A549 (cell line): ENCODE measurements at regions not wholly inside any gene's neighbourhood (a gene's known extent, or its start where the extent isn't known, plus 50 kb on each side); places are given as distances from the start of the nearest gene placed in this dataset.

Experiments
- ATAC-seq, 2 experiments: fragments of 200-7000 bp in 1 of 2; fragments of >200 bp in 1 of 2; cut with Nextera tagmentation in 1 of 2; cut with Tn5 transposase in 1 of 2; 3 replicates each; pipeline versions ENCODE4 v1.8.0 to v1.9.1; 2018 to 2020; ENCODE audit warnings: mild to moderate bottlenecking in 1 of 2, moderate library complexity in 1 of 2
- CTCF ChIA-PET: fragments of 300-600 bp; sonication (Branson Sonifier 250); formaldehyde crosslinking; extraction: SDS; loops from one replicate; lab custom pipeline; 2021; ENCODE audit warnings: antibody characterized with exemption, inconsistent platforms; lab: Yijun Ruan, JAX
- POLR2A ChIA-PET: fragments of 350-600 bp; formaldehyde crosslinking; extraction: SDS; loops from one replicate; lab custom pipeline; 2021; ENCODE audit warnings: antibody characterized with exemption, inconsistent platforms; lab: Yijun Ruan, JAX
- DNase-seq, 2 experiments: peaks; one replicate each; pipeline versions ENCODE4 v3.0.0 to v3.0.0-alpha.2; 2011 to 2016; ENCODE audit warnings: low read depth in 1 of 2, low spot score in 1 of 2
- FAIRE-seq: peaks from 2 replicates; lab custom pipeline; 2011; peaks lifted over from hg19 to GRCh38; lab: Jason Lieb, UNC
- H3K27ac ChIP-seq, 2 experiments: fragments of >200 bp; sonication (Bioruptor Twin); formaldehyde crosslinking; 3 replicates each; pipeline ENCODE4 v1.5.1; 2016 to 2017
- H3K4me1 ChIP-seq: fragments of >200 bp; sonication (Bioruptor Twin); formaldehyde crosslinking; 3 replicates; pipeline ENCODE4 v1.6.1; 2016
- H3K4me2 ChIP-seq: fragments of >200 bp; sonication (Bioruptor Twin); formaldehyde crosslinking; 3 replicates; pipeline ENCODE4 v1.6.1; 2016
- H3K4me3 ChIP-seq: fragments of >200 bp; sonication (Bioruptor Twin); formaldehyde crosslinking; 3 replicates; pipeline ENCODE4 v1.5.1; 2016
- H3K9me3 ChIP-seq: fragments of >200 bp; sonication (Bioruptor Twin); formaldehyde crosslinking; 3 replicates; pipeline ENCODE4 v1.6.1; 2016
- CBX8 ChIP-seq: fragments of 200-600 bp; sonication (generic); IDR thresholded peaks from 2 replicates; pipeline ENCODE4 v1.6.1; 2016
- CEBPB ChIP-seq, 2 experiments: fragments of >200 bp in 1 of 2; sonication (Bioruptor Twin) in 1 of 2; formaldehyde crosslinking in 1 of 2; IDR thresholded peaks; 2 replicates each; pipeline ENCODE4 v1.6.1; 2012 to 2016
- CHD4 ChIP-seq: fragments of 200-600 bp; sonication (generic); IDR thresholded peaks from 2 replicates; pipeline ENCODE4 v1.6.1; 2016; ENCODE audit warnings: antibody characterized with exemption, mild to moderate bottlenecking, borderline replicate concordance
- EHMT2 ChIP-seq: fragments of 200-600 bp; sonication (generic); IDR thresholded peaks from 2 replicates; pipeline ENCODE4 v1.6.1; 2016; ENCODE audit warnings: antibody characterized with exemption, low read depth, mild to moderate bottlenecking, moderate library complexity
- ESRRA ChIP-seq: fragments of 150-350 bp; IDR thresholded peaks from 2 replicates; pipeline ENCODE4 v1.6.1; 2014; ENCODE audit warnings: mild to moderate bottlenecking, low read length, borderline replicate concordance
- FOXS1 ChIP-seq: fragments of 250-450 bp; sonication (Bioruptor Pico); IDR thresholded peaks from 2 replicates; pipeline ENCODE4 v1.5.0; 2020; ENCODE audit warnings: mild to moderate bottlenecking, moderate library complexity
- GATA3 ChIP-seq: IDR thresholded peaks from 2 replicates; pipeline ENCODE4 v1.6.1; 2012; ENCODE audit warnings: borderline replicate concordance
- HEYL ChIP-seq: fragments of 250-450 bp; sonication (Bioruptor Pico); IDR thresholded peaks from 2 replicates; pipeline ENCODE4 v1.8.0; 2021; ENCODE audit warnings: mild to moderate bottlenecking, moderate library complexity
- HOXB13 ChIP-seq: fragments of 250-450 bp; sonication (Bioruptor Pico); IDR thresholded peaks from 2 replicates; pipeline ENCODE4 v1.5.0; 2020; ENCODE audit warnings: low read depth, mild to moderate bottlenecking, moderate library complexity
- HOXB5 ChIP-seq: fragments of 250-450 bp; sonication (Bioruptor Pico); IDR thresholded peaks from 2 replicates; pipeline ENCODE4 v1.5.0; 2020; ENCODE audit warnings: mild to moderate bottlenecking, moderate library complexity
- JUN ChIP-seq, 2 experiments: fragments of >200 bp; sonication (Bioruptor Twin); formaldehyde crosslinking; IDR thresholded peaks; 2 replicates in 1 of 2; 3 replicates in 1 of 2; pipeline ENCODE4 v1.6.1; 2016 to 2017
- KDM5A ChIP-seq: fragments of 200-600 bp; sonication (generic); IDR thresholded peaks from 2 replicates; pipeline ENCODE4 v1.6.1; 2016; ENCODE audit warnings: antibody characterized with exemption, mild to moderate bottlenecking
- MAZ ChIP-seq: fragments of 150-350 bp; IDR thresholded peaks from 2 replicates; pipeline ENCODE4 v1.6.1; 2014; ENCODE audit warnings: antibody characterized with exemption, low read depth, low read length, borderline replicate concordance
- MYC ChIP-seq: IDR thresholded peaks from 2 replicates; pipeline ENCODE4 v1.6.1; 2012; ENCODE audit warnings: mild to moderate bottlenecking, inconsistent platforms, low read length, improper control_type of control experiment, borderline replicate concordance
- NR3C1 ChIP-seq: fragments of >200 bp; sonication (Bioruptor Twin); formaldehyde crosslinking; IDR thresholded peaks from 3 replicates; pipeline ENCODE4 v1.6.1; 2017
- POLR2A ChIP-seq: IDR thresholded peaks from 2 replicates; pipeline ENCODE4 v1.6.1; 2012; ENCODE audit warnings: mild to moderate bottlenecking, low read length
- RAD21 ChIP-seq, 2 experiments: fragments of >200 bp in 1 of 2; sonication (Bioruptor Twin) in 1 of 2; formaldehyde crosslinking in 1 of 2; IDR thresholded peaks in 1 of 2; conservative IDR thresholded peaks in 1 of 2; 2 replicates in 1 of 2; 3 replicates in 1 of 2; pipeline ENCODE4 v1.6.1; 2012 to 2018; ENCODE audit warnings: inconsistent platforms in 1 of 2
- RCOR1 ChIP-seq: fragments of 150-350 bp; IDR thresholded peaks from 2 replicates; pipeline ENCODE4 v1.6.1; 2014; ENCODE audit warnings: antibody characterized with exemption, low read length, low read depth
- RFX5 ChIP-seq: fragments of 450-650 bp; IDR thresholded peaks from 2 replicates; pipeline ENCODE4 v1.7.1; 2014; ENCODE audit warnings: antibody characterized with exemption, mild to moderate bottlenecking, moderate library complexity
- SMC3 ChIP-seq: fragments of >200 bp; sonication (Bioruptor Twin); formaldehyde crosslinking; IDR thresholded peaks from 3 replicates; pipeline ENCODE4 v1.6.1; 2018; ENCODE audit warnings: inconsistent platforms
- TFCP2L1 ChIP-seq: fragments of 250-450 bp; sonication (Bioruptor Pico); IDR thresholded peaks from 2 replicates; pipeline ENCODE4 v1.5.0; 2021; ENCODE audit warnings: mild to moderate bottlenecking
- ZC3H11A ChIP-seq: fragments of 450-650 bp; IDR thresholded peaks from 2 replicates; pipeline ENCODE4 v1.6.1; 2014; ENCODE audit warnings: antibody characterized with exemption, mild to moderate bottlenecking
- ZFP36 ChIP-seq: fragments of 450-650 bp; IDR thresholded peaks from 2 replicates; pipeline ENCODE4 v1.6.1; 2014; ENCODE audit warnings: borderline replicate concordance; ENCODE audit not compliant: partially characterized antibody
- WGBS: methylation state at CpG from one replicate; pipeline ENCODE4 v1.1.6; 2017; ENCODE audit errors: missing lambda C conversion rate; 5-methylcytosine and 5-hydroxymethylcytosine counted together
- TF ChIP-seq, protein P1 (sequence below): fragments of 150-350 bp; IDR thresholded peaks from 2 replicates; pipeline ENCODE4 v1.6.1; 2014; ENCODE audit warnings: low read depth, mild to moderate bottlenecking, low read length
- TF ChIP-seq, protein P2 (sequence below): fragments of 450-650 bp; IDR thresholded peaks from 2 replicates; pipeline ENCODE4 v1.6.1; 2014; ENCODE audit warnings: antibody characterized with exemption
- TF ChIP-seq, protein P3 (sequence below): fragments of 250-450 bp; sonication (Bioruptor Pico); IDR thresholded peaks from 2 replicates; pipeline ENCODE4 v1.5.0; 2021; ENCODE audit warnings: mild to moderate bottlenecking, moderate library complexity, borderline replicate concordance
- TF ChIP-seq, protein P4 (sequence below): fragments of >200 bp; sonication (Bioruptor Twin); formaldehyde crosslinking; IDR thresholded peaks from 3 replicates; pipeline ENCODE4 v1.5.1; 2016

DNA sequence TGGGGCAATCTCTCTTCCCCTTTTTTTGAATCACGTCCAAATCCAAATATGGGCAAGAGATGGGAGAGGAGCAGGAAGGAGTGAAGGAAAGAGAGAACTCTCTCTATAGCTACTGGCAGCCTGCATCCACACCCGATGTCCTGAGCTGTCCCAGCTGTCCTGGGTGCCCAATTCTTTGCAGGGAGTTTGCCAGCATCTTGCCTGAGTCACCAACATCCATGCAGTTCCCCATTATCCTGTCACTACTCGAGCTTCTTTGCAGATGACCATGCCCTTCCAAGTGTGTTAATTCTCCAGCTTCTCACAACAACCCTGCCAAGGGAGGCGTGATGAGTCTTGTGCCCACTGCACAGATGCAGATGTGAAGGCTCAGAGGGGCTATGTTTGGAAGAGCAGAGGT is 127.1 kb downstream of the NSG2 start:
- WGBS = 2% methylated on average over 4 of the region's 4 CpGs
- no peak for FAIRE-seq
- Histone ChIP-seq H3K4me3 (no peak overlapping the region), H3K27ac (no peak overlapping the region), H3K9me3 (0 out of 3 replicates have a peak, but pooled peaks cover 3% of the 10 kb centered on the region), H3K4me2 (no peak overlapping the region), H3K4me1 (no peaks in the 10 kb centered on the region)
- CTCF ChIA-PET = interaction anchor here (0.6 to 0.9 kb wide), 2 partner anchors 22 to 1551 kb away, joined by 3 read pairs; no protein-coding TSS in a partner anchor
- TF ChIP-seq RCOR1 = no peak
- TF ChIP-seq SMC3 = no peak
- TF ChIP-seq, protein P1, sequence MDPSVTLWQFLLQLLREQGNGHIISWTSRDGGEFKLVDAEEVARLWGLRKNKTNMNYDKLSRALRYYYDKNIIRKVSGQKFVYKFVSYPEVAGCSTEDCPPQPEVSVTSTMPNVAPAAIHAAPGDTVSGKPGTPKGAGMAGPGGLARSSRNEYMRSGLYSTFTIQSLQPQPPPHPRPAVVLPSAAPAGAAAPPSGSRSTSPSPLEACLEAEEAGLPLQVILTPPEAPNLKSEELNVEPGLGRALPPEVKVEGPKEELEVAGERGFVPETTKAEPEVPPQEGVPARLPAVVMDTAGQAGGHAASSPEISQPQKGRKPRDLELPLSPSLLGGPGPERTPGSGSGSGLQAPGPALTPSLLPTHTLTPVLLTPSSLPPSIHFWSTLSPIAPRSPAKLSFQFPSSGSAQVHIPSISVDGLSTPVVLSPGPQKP = no peak
- no peak for TF ChIP-seq JUN (IDR thresholded peaks at IDR 0.05)
- no peak for ATAC-seq
- POLR2A ChIA-PET = no interaction called here
- DNase-seq = no peak

DNA sequence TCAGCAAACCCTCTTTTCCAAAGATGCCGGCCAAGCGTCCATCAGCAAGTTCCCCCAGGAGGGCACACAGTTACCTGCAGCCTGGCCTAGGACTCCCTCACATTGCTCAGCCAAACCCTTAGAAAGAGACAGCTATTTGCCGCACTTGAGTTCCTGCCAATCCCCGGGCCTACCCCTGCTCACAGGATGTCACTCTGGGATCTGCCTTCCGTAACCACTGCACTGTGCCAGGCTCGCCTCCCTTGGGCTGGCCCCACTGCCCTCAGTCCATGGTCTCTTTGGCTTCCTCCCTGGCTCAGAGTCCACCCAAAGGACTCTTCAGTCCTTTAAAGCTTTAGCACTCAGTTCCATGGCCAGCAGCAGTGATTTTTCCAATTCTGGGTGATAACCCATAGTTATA is 128.3 kb downstream of the NSG2 start:
- Histone ChIP-seq H3K9me3 (no peaks in the 10 kb centered on the region), H3K4me1 (no peaks in the 10 kb centered on the region), H3K27ac (no peak overlapping the region), H3K4me3 (no peak overlapping the region), H3K4me2 (no peak overlapping the region)
- ChIA-PET POLR2A (no interaction called here), CTCF (interaction anchor here (1.8 kb wide), 1 partner anchor 13 kb away, joined by 7 read pairs; no protein-coding TSS in a partner anchor)
- WGBS = 62% methylated on average over 6 of the region's 6 CpGs
- TF ChIP-seq POLR2A (no peak), CHD4 (no peak), ZC3H11A (no peak)
- no peak for DNase-seq
- ATAC-seq = no peak; a peak in 1 of 6 replicates
- FAIRE-seq = no peak

DNA sequence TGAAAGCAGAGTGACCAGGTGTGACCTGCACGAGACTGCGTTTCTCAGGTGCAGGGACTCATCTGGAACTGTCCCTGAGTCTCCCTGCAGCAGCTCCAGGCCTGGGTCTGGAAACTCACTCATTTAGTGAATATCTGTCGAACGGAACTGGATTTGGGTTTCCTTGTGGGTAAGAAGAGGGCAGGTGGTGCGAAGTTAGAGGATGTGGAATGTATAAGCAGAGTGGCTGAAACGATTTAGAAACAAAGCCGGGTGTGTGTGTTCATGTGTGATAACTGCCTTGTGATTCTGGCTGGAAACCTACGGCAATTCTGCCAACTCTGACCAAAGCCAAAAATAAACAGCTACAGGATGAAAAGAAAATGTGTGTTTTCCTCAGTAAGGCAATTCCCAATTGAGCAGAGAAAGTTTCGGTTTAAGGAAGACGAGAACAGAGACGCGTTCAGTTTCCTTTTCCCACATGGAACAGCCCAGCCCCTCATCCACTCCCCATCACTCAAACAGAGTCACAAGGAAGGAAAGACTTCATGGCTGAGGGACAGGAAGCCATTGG is 130.3 kb downstream of the NSG2 start:
- no peaks in the 10 kb centered on the region for H3K9me3 ChIP-seq
- no peak overlapping the region for H3K4me2 ChIP-seq
- no peak overlapping the region for H3K4me3 ChIP-seq
- TF ChIP-seq GATA3 (no peak), KDM5A (no peak), POLR2A (no peak), RFX5 (no peak), CEBPB (IDR thresholded peaks at IDR 0.05) (no peak), MAZ (no peak), CBX8 (no peak), EHMT2 (no peak), HOXB13 (CRISPR knock-in tag) (no peak), ESRRA (no peak), ZFP36 (no peak), FOXS1 (CRISPR knock-in tag) (no peak), JUN (IDR thresholded peaks at IDR 0.05) (no peak), TFCP2L1 (CRISPR knock-in tag) (no peak), NR3C1 (no peak)
- TF ChIP-seq, protein P2, sequence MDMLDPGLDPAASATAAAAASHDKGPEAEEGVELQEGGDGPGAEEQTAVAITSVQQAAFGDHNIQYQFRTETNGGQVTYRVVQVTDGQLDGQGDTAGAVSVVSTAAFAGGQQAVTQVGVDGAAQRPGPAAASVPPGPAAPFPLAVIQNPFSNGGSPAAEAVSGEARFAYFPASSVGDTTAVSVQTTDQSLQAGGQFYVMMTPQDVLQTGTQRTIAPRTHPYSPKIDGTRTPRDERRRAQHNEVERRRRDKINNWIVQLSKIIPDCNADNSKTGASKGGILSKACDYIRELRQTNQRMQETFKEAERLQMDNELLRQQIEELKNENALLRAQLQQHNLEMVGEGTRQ = no peak
- FAIRE-seq (no peak), DNase-seq (no peak), ATAC-seq (no peak)
- no peak overlapping the region for H3K27ac ChIP-seq
- CTCF ChIA-PET = no interaction called here
- POLR2A ChIA-PET = no interaction called here
- 38% methylated on average over 12 of the region's 12 CpGs for WGBS
- H3K4me1 ChIP-seq = no peaks in the 10 kb centered on the region

DNA sequence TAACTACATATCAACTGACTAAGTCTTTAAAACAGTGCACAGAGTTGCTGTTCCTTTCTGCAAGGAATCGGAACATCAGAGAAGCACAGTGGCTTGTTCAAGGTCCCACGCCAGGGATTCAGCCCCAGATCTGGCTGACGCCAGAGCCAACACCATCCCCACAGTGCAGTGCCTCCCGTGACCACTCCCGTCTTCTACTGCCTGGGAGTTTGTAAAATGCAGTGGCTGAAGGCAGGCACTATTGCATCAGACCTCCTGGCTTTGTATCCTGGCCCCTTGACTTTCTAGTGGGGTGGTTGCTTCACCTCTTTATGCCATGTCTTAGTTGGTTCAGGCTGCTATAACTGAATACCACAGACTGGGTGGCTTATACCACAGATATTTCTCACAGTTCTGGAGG is 131.0 kb downstream of the NSG2 start:
- DNase-seq = no peak
- 20% methylated on average over 5 of the region's 5 CpGs for WGBS
- Histone ChIP-seq H3K4me2 (no peak overlapping the region), H3K27ac (no peak overlapping the region), H3K4me3 (no peak overlapping the region), H3K4me1 (no peaks in the 10 kb centered on the region), H3K9me3 (no peaks in the 10 kb centered on the region)
- ChIA-PET CTCF (no interaction called here), POLR2A (no interaction called here)
- ATAC-seq = no peak
- FAIRE-seq = no peak
- TF ChIP-seq RFX5 (no peak), CHD4 (no peak), MYC (no peak), RAD21 (conservative IDR thresholded peaks at IDR 0.05 in 1 of 2, IDR thresholded peaks at IDR 0.05 in 1 of 2) (no peak), HEYL (CRISPR knock-in tag) (no peak), HOXB5 (no peak)
- TF ChIP-seq, protein P3, sequence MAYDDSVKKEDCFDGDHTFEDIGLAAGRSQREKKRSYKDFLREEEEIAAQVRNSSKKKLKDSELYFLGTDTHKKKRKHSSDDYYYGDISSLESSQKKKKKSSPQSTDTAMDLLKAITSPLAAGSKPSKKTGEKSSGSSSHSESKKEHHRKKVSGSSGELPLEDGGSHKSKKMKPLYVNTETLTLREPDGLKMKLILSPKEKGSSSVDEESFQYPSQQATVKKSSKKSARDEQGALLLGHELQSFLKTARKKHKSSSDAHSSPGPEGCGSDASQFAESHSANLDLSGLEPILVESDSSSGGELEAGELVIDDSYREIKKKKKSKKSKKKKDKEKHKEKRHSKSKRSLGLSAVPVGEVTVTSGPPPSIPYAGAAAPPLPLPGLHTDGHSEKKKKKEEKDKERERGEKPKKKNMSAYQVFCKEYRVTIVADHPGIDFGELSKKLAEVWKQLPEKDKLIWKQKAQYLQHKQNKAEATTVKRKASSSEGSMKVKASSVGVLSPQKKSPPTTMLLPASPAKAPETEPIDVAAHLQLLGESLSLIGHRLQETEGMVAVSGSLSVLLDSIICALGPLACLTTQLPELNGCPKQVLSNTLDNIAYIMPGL (CRISPR knock-in tag) = no peak
- TF ChIP-seq, protein P4, sequence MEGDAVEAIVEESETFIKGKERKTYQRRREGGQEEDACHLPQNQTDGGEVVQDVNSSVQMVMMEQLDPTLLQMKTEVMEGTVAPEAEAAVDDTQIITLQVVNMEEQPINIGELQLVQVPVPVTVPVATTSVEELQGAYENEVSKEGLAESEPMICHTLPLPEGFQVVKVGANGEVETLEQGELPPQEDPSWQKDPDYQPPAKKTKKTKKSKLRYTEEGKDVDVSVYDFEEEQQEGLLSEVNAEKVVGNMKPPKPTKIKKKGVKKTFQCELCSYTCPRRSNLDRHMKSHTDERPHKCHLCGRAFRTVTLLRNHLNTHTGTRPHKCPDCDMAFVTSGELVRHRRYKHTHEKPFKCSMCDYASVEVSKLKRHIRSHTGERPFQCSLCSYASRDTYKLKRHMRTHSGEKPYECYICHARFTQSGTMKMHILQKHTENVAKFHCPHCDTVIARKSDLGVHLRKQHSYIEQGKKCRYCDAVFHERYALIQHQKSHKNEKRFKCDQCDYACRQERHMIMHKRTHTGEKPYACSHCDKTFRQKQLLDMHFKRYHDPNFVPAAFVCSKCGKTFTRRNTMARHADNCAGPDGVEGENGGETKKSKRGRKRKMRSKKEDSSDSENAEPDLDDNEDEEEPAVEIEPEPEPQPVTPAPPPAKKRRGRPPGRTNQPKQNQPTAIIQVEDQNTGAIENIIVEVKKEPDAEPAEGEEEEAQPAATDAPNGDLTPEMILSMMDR = no peak
